ENCODE measurements at regions not wholly inside any gene's neighbourhood (a gene's known extent, or its start where the extent isn't known, plus 50 kb on each side); places are given as distances from the start of the nearest gene placed in this dataset.
A peak's percentile ranks its signal among the peaks of the same experiment; 100 is the strongest.

DNA sequence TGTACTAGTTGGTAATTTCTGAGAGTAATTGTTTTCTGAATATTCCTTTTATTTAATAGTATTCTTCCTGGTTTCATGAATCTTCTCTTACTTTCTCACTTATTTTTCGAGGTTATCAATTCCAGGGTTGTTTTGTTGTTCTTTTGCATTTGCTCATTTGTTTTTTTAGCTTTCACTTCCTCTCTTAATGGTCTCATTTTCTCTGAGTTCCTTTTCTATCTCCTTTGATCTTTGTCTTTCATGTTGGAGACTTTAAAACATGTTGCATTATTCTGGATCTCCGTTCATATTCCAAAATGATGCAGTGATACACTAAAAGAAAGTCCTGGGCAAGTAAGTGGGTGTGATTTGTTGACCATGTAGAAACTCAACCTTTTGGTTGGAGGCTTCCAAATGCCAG lies 345.3 kb upstream of the SLC35B3 start:
- H3K36me3 Mint-ChIP-seq (ENCODE audit: low read depth), result no peaks in the 10 kb centered on the region
- no peak for DNase-seq
- H3K4me1 Mint-ChIP-seq (ENCODE audit: low read depth), result no peaks in the 10 kb centered on the region
- H3K27ac Mint-ChIP-seq, result no peak overlapping the region
- no peak overlapping the region for H3K4me3 Mint-ChIP-seq
- H3K9me3 Mint-ChIP-seq, result peaks cover 9% of the 10 kb centered on the region
- no peaks in the 10 kb centered on the region for H3K27me3 Mint-ChIP-seq

DNA sequence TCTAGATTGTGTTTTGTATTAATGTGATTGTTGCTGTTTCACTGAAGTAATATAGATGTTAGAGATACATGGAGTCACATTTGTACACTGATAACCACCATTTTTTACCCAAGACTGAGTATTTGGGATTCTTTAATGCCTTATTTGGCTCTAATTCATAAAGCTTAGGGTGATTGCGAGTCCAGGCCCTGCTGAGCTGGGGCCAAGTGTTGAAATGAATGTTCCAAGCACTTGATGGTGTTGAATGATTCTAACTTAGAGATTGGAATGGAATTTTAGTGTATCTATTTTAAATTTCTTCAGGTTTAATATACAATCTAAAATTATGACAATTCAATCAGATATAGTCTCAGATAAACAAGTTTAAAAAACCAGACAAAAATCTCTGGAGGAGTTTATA lies 329.4 kb upstream of the SLC35B3 start:
- Mint-ChIP-seq H3K27me3 (no peaks in the 10 kb centered on the region), H3K4me3 (no peak overlapping the region), H3K9me3 (peaks cover 3% of the 10 kb centered on the region), H3K4me1 (ENCODE audit: low read depth) (no peaks in the 10 kb centered on the region), H3K36me3 (ENCODE audit: low read depth) (no peaks in the 10 kb centered on the region), H3K27ac (no peak overlapping the region)
- no peak for DNase-seq

DNA sequence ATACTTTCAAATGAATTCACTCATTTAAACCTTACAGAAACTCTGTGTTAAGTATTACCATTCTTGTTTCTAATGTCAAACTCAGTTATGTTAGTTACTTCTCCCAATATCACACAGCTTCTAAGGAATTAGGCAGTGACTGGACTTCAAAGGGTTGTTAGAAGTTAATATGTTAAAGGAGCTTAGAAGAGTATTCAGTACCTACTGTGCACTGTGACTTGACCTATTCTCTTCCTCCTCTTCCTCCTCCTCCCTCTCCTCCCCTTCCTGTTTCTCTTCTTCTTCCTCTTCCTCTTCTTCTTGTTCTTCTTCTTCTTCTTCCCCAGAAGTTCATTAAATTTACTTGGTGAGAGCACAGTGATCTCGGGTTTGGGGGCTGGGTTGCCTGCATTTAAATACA lies 325.6 kb upstream of the SLC35B3 start:
- Mint-ChIP-seq H3K27me3 (no peaks in the 10 kb centered on the region), H3K4me3 (no peak overlapping the region), H3K9me3 (peaks cover 12% of the 10 kb centered on the region), H3K27ac (no peak overlapping the region), H3K36me3 (ENCODE audit: low read depth) (no peaks in the 10 kb centered on the region), H3K4me1 (ENCODE audit: low read depth) (no peaks in the 10 kb centered on the region)
- DNase-seq, result no peak

DNA sequence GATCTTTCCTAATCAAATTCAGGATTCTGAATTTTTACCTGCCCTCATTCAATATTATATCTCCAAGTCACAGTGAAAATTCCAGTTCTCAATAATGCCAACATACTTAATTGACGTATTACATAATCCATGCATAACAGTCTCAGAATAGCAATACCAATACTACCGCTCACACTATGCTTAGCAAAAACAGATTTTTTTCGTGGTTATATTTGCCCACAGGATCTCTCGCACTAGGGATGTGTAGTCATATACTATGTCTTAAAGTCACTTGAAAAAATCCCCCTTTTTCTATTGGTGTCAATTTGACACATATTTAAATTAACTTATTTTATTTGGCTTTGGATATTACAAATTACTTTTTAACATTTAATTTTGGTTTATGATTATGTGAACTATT lies 323.1 kb upstream of the SLC35B3 start:
- no peak overlapping the region for H3K27ac Mint-ChIP-seq
- H3K4me3 Mint-ChIP-seq, result no peak overlapping the region
- H3K9me3 Mint-ChIP-seq, result peaks cover 10% of the 10 kb centered on the region
- no peaks in the 10 kb centered on the region for H3K36me3 Mint-ChIP-seq (ENCODE audit: low read depth)
- H3K4me1 Mint-ChIP-seq (ENCODE audit: low read depth), result no peaks in the 10 kb centered on the region
- no peak for DNase-seq
- no peaks in the 10 kb centered on the region for H3K27me3 Mint-ChIP-seq

DNA sequence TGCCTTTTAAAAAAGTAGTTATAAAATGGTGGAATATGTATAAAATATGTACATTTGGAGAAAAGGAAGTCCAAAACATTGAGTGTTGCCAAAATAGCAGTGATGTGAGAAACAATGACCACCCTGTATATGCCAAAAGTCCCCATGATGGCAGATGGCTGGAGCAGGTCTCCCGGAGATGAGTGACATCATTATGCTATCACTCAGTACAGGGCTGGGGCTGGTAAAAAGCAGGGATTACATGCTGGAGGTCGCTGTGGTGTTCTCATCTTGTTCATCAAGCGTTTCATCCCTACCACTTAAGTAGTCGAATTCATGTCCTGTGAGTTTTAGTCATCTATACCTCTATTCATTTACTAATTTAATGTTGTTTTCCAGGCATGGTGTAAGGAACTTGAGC lies 315.3 kb upstream of the SLC35B3 start:
- no peaks in the 10 kb centered on the region for H3K36me3 Mint-ChIP-seq (ENCODE audit: low read depth)
- no peak overlapping the region for H3K27ac Mint-ChIP-seq
- H3K27me3 Mint-ChIP-seq, result no peaks in the 10 kb centered on the region
- no peaks in the 10 kb centered on the region for H3K9me3 Mint-ChIP-seq
- H3K4me3 Mint-ChIP-seq, result no peak overlapping the region
- no peaks in the 10 kb centered on the region for H3K4me1 Mint-ChIP-seq (ENCODE audit: low read depth)
- DNase-seq, result no peak

DNA sequence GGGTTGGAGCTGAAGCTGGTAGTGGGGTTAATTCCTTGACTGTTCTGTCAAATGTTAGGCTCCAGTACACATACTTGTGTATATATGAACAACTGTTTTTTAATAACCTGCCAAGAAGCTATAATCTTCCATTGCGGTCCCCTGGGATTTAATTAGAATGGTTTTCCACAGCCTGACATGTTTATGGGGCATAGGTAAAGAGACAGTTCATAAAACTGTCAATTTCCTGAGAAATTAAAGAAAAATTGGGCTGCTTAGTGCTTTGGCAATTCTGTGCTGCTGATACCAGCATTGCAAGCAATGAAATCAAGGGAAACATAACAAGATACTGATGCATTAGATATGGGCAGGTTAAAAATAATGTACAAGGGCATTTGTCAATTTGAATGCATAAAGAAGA lies 314.1 kb upstream of the SLC35B3 start:
- Mint-ChIP-seq H3K27me3 (no peaks in the 10 kb centered on the region), H3K36me3 (ENCODE audit: low read depth) (no peaks in the 10 kb centered on the region), H3K9me3 (no peaks in the 10 kb centered on the region), H3K4me1 (ENCODE audit: low read depth) (no peaks in the 10 kb centered on the region), H3K27ac (no peak overlapping the region), H3K4me3 (no peak overlapping the region)
- no peak for DNase-seq

DNA sequence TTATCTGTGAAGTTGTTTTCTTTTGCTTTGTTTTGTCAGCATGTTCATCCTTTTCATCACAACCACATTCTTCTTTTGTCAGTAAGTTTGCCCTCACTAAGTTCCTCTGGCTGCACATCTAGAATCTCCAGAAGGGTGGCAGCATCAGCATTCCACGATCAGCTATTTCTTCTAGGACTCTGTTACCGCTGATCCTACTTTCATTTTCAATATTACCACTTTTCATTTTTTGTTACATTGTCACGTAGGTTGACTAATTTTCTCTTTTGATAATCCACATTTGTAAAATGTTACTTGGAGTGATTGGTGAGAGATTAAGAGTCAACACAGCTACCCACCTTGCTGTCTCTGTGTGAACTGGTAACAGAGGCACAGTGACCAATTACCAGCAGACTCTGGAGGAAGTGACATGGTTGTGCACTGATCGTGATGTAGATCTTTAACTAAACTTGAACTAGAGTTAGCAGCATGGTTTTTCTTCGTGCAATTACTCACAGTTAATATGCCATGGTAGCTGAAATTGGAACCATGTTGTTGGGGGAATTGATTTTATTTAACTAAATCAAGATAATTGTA lies 307.9 kb upstream of the SLC35B3 start:
- Mint-ChIP-seq H3K4me1 (ENCODE audit: low read depth) (peaks cover 16% of the 10 kb centered on the region), H3K27me3 (no peaks in the 10 kb centered on the region), H3K9me3 (peaks cover 23% of the 10 kb centered on the region), H3K4me3 (peak overlapping the region; percentile 61), H3K36me3 (ENCODE audit: low read depth) (no peaks in the 10 kb centered on the region), H3K27ac (no peak overlapping the region)
- DNase-seq, result no peak

DNA sequence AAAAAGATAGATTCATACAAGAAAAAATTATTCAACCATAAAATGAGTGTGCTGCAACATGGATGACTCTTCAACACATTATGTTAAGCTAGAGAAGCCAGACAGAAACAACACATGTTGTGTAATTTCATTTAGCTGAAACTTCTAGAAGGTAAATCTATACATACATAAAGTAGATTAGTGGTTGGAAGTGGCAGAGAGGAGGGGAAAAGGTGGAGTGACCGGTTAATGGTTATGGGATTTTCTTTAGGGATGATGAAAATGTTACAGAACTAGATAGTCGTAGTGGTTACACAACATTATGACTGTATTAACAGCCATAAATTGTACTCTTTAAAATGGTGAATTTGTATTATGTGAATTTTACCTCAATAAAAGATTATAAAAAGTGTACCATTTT lies 304.1 kb upstream of the SLC35B3 start:
- Mint-ChIP-seq H3K4me3 (no peak overlapping the region), H3K9me3 (peaks cover 23% of the 10 kb centered on the region), H3K27me3 (no peaks in the 10 kb centered on the region), H3K4me1 (ENCODE audit: low read depth) (peaks cover 16% of the 10 kb centered on the region), H3K27ac (no peak overlapping the region), H3K36me3 (ENCODE audit: low read depth) (no peaks in the 10 kb centered on the region)
- no peak for DNase-seq

DNA sequence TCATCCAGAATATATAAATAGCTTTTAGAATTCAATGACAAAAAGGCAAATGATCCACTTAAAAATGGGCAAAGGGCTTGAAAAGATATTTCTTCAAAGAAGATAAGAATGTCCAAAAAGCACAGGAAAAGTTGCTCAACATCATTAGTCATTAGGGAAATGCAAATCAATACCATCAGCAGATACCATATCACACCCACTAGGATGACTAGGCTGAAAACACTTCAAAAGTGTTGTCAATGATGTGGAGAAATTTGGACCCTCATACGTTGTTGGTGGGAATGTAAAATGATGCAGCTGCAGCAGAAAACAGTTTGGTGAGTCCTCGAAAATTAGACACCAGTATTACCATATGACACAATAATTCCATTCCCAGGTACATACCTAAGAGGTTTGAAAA lies 303.6 kb upstream of the SLC35B3 start:
- H3K4me1 Mint-ChIP-seq (ENCODE audit: low read depth), result peaks cover 13% of the 10 kb centered on the region
- H3K27ac Mint-ChIP-seq, result no peak overlapping the region
- no peak overlapping the region for H3K4me3 Mint-ChIP-seq
- H3K27me3 Mint-ChIP-seq, result peaks cover under 1% of the 10 kb centered on the region
- no peak for DNase-seq
- peaks cover 23% of the 10 kb centered on the region for H3K9me3 Mint-ChIP-seq
- no peaks in the 10 kb centered on the region for H3K36me3 Mint-ChIP-seq (ENCODE audit: low read depth)

DNA sequence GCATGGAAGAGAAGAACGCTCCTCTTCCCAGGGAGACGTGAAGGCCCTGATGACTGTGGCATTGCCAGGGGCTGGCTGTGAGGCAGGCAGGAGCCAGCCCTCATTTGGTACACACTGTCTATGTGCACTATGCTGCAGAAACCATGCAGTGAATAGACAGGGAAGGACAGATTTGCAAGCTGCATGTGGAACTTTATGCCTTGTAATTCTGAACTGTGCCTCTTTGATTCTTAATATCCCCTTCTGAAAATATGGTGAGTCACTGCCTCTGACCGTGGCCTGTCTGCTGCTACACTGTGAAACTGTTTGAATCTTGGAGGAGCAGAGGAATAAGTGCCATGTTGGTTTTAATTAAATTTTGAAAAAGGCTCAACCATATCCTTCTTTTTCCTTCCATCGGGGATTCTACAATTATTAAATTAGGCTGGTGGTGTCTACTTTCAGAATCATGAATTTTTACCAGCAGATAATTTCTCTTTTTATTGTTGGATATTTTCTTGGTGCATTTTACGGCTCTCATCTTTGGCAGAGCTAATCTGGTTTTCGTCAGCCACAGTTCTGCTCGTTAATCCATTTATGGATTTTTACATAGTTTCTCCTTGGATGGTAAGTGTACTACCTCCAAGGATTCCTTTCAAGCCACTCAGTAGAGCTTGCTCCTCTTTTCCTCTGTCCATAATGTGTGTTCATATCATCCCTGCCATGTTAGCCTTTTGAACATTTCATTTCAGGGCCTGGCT lies 301.0 kb upstream of the SLC35B3 start:
- H3K27me3 Mint-ChIP-seq, result peaks cover 3% of the 10 kb centered on the region
- no peak overlapping the region for H3K27ac Mint-ChIP-seq
- H3K4me3 Mint-ChIP-seq, result no peak overlapping the region
- no peaks in the 10 kb centered on the region for H3K4me1 Mint-ChIP-seq (ENCODE audit: low read depth)
- DNase-seq, result no peak
- H3K9me3 Mint-ChIP-seq, result peaks cover 14% of the 10 kb centered on the region
- no peaks in the 10 kb centered on the region for H3K36me3 Mint-ChIP-seq (ENCODE audit: low read depth)

DNA sequence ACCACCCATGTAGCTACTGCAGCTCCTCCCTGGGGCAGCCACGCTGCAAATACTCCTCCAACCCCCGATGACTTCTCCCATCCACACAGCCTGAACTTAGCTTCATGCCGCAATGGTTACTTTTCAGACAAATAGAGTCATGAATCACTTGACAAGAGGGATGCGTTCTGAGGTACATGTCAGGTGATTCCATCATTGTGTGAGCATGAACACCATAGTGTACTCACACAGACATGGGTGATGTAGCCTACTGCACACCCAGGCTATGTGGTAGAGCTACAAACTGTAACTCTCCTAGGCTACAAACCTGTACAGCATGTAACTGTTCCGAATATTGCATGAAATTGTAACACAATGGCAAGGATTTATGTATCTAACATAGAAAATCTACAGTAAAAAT lies 298.5 kb upstream of the SLC35B3 start:
- Mint-ChIP-seq H3K4me3 (no peak overlapping the region), H3K36me3 (ENCODE audit: low read depth) (no peaks in the 10 kb centered on the region), H3K4me1 (ENCODE audit: low read depth) (no peaks in the 10 kb centered on the region), H3K27me3 (peaks cover 3% of the 10 kb centered on the region), H3K27ac (no peak overlapping the region), H3K9me3 (no peaks in the 10 kb centered on the region)
- no peak for DNase-seq

DNA sequence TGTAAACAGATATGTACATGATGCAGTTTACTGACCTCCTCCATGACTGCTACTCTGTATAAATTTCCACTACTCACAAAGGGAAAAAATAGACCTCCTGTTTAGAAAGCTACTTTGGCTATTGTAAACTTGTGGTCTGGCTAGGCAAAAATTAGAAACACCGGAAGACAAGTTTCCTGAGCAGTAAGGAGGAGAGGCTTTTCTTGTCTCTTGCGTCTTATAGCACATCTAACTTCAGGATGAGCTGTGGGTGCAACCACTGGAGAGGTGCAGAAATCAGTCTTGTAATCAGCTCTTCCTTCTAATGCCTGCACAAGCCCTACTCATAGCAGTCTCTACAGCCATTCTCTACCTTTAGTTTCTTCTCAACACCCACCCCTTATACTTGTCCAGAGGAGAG lies 296.5 kb upstream of the SLC35B3 start:
- H3K4me3 Mint-ChIP-seq, result no peak overlapping the region
- peaks cover under 1% of the 10 kb centered on the region for H3K9me3 Mint-ChIP-seq
- peaks cover 3% of the 10 kb centered on the region for H3K27me3 Mint-ChIP-seq
- H3K4me1 Mint-ChIP-seq (ENCODE audit: low read depth), result no peaks in the 10 kb centered on the region
- H3K36me3 Mint-ChIP-seq (ENCODE audit: low read depth), result no peaks in the 10 kb centered on the region
- DNase-seq, result no peak
- H3K27ac Mint-ChIP-seq, result no peak overlapping the region

DNA sequence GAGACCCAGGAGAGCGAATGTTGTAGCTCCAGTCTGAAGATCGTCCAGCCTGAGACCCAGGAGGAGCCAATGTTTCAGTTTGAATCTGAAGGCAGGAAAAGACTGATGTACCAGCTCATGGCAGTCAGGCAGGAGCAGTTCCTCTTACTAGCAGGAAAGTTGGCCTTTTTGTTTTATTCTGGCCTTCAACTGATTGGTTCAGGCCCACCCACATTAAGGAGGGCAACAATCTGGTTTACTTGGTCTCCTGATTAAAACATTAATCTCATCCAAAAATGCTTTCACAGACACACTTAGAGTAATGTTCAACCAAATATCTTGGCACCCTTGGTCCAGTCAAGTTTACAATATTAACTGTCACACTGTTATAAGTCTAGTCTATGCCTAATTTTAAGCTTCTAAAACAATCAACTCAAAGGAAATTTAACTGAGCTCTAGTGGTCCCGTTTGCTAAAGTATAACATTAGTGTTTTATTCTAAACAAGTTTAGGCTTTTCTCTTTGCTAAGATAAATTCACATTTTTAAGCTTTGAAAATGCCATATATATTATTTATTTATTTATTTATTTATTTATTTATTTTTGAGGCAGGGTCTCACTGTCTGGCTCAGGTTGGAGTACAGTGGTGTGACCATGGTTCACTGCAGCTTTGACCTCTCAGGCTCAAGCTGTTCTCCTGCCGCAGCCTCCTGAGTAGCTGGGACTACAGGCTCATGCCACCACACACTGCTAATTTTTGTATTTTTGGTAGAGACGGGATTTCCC lies 275.5 kb upstream of the SLC35B3 start:
- Mint-ChIP-seq H3K4me3 (no peak overlapping the region), H3K27ac (no peak overlapping the region)

DNA sequence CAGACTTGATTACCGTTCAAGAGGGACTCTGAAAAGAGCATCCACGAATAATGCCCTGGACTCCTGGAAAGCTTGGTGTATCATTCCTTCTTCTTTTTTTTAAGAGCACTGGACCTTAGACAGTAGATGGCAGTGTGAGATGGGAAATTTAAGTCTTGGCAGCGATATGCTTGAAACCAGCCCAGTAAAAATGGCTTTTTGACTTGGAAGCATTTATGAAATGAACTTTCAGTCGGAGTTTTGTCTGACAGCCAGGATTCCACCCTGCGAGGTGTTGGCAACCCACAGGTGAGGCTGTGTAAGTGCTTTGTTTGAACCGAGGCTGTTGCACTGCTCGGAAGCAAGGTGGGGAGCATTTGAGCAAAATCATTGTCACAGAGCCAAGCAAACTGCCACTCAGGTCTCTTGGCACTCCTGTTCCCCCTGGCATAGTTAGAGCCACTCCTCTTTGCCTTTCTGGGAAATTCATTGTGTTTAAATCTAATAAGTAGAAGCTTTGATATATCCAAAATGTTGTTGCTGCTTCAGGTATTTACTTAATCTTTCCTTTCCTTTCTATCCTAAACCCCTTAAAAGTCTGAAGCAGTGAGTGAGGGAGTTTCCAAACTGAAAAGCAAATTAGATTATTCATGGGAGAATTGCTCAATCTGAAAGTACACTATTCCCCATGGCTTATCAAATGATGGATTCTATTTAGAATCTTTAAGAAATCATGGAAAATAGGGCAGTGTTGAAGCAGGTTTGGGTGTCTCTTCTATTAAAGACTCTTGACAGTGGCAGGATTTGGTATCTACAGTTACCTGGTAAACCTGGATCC lies 272.8 kb upstream of the SLC35B3 start:
- DNase-seq, result no peak
- Mint-ChIP-seq H3K27me3 (peaks cover 2% of the 10 kb centered on the region), H3K36me3 (ENCODE audit: low read depth) (no peaks in the 10 kb centered on the region), H3K4me1 (ENCODE audit: low read depth) (no peaks in the 10 kb centered on the region), H3K4me3 (no peak overlapping the region), H3K27ac (no peak overlapping the region), H3K9me3 (peaks cover 4% of the 10 kb centered on the region)

More for the DNA sequence above, 275.5 kb upstream of the SLC35B3 start:
- Mint-ChIP-seq H3K36me3 (ENCODE audit: low read depth) (no peaks in the 10 kb centered on the region), H3K4me1 (ENCODE audit: low read depth) (no peaks in the 10 kb centered on the region), H3K27me3 (peaks cover 2% of the 10 kb centered on the region), H3K9me3 (peaks cover 4% of the 10 kb centered on the region)
- DNase-seq, result no peak

Data from activated T-cell treated with anti-CD3 and anti-CD28 coated beads, Interleukin-2, amount 50 U/mL, for 24 hours (primary cell).